IMR-90 (cell line): ENCODE measurements at regions not wholly inside any gene's neighbourhood (a gene's known extent, or its start where the extent isn't known, plus 50 kb on each side); places are given as distances from the start of the nearest gene placed in this dataset.

Experiments
- ATAC-seq: fragments of 200-7000 bp; cut with Tn5 transposase; 2 replicates; pipeline ENCODE4 v1.9.1; 2020; ENCODE audit warnings: low read depth, mild to moderate bottlenecking, moderate library complexity
- BruUV-seq: library from RNA; stranded (reverse); fragments of 400-500 nt; replicated peaks from 2 replicates; lab custom pipeline; 2021; lab: Mats Ljungman, UMichigan
- CTCF ChIA-PET: fragments of 300-600 bp; formaldehyde crosslinking; extraction: SDS; loops from one replicate; lab custom pipeline; 2021; ENCODE audit warnings: antibody characterized with exemption; lab: Yijun Ruan, JAX
- POLR2A ChIA-PET: fragments of 300-600 bp; sonication (Branson Sonifier 250); formaldehyde crosslinking; loops from one replicate; lab custom pipeline; 2022; ENCODE audit warnings: antibody characterized with exemption; ENCODE audit not compliant: unreplicated experiment; lab: Charles Lee
- DNase-seq: peaks from one replicate; pipeline ENCODE4 v3.0.0; 2013
- H2AFZ ChIP-seq: replicated peaks from 2 replicates; pipeline ENCODE3; 2013; ENCODE audit warnings: low read length, mild to moderate bottlenecking; ENCODE audit not compliant: poor library complexity
- H2AK5ac ChIP-seq: 2 replicates; pipeline ENCODE4 v1.6.1; 2013; ENCODE audit warnings: low read depth, low read length, inconsistent platforms
- H2AK9ac ChIP-seq: replicated peaks from 2 replicates; pipeline ENCODE3; 2013; ENCODE audit warnings: mild to moderate bottlenecking, low read depth, low read length, moderate library complexity; ENCODE audit not compliant: poor library complexity
- H2BK120ac ChIP-seq: 2 replicates; pipeline ENCODE4 v1.6.1; 2013; ENCODE audit warnings: low read depth, low read length, inconsistent platforms
- H2BK15ac ChIP-seq: 3 replicates; pipeline ENCODE4 v1.6.1; 2013; ENCODE audit warnings: low read depth, low read length, inconsistent platforms
- H2BK20ac ChIP-seq: 2 replicates; pipeline ENCODE4 v1.6.1; 2013; ENCODE audit warnings: low read depth, mild to moderate bottlenecking, inconsistent platforms, low read length, moderate library complexity
- H2BK5ac ChIP-seq: 2 replicates; pipeline ENCODE4 v1.6.1; 2013; ENCODE audit warnings: mild to moderate bottlenecking, low read depth, low read length, inconsistent platforms; ENCODE audit not compliant: poor library complexity, severe bottlenecking
- H3K14ac ChIP-seq: replicated peaks from 2 replicates; pipeline ENCODE4 v1.6.1; 2013; ENCODE audit warnings: low read depth, low read length, inconsistent platforms
- H3K18ac ChIP-seq: 2 replicates; pipeline ENCODE4 v1.6.1; 2013; ENCODE audit warnings: low read depth, low read length, control low read depth
- H3K23ac ChIP-seq: 2 replicates; pipeline ENCODE4 v1.6.1; 2013; ENCODE audit warnings: low read depth, low read length, inconsistent platforms
- H3K27ac ChIP-seq: 2 replicates; pipeline ENCODE4 v1.5.1; 2013; ENCODE audit warnings: mild to moderate bottlenecking, control low read depth, low read length; ENCODE audit not compliant: insufficient read depth
- H3K27me3 ChIP-seq: 2 replicates; pipeline ENCODE4 v1.6.1; 2013; ENCODE audit warnings: low read length; ENCODE audit not compliant: control insufficient read depth, insufficient read depth
- H3K36me3 ChIP-seq: 2 replicates; pipeline ENCODE4 v1.6.1; 2013; ENCODE audit warnings: low read length, mixed read lengths; ENCODE audit not compliant: control insufficient read depth, insufficient read depth
- H3K4ac ChIP-seq: 2 replicates; pipeline ENCODE4 v1.6.1; 2013; ENCODE audit warnings: low read depth, low read length, inconsistent platforms
- H3K4me1 ChIP-seq: 2 replicates; pipeline ENCODE4 v1.6.1; 2013; ENCODE audit warnings: low read length, mixed read lengths; ENCODE audit not compliant: control insufficient read depth, insufficient read depth
- H3K4me2 ChIP-seq: 2 replicates; pipeline ENCODE4 v1.6.1; 2013; ENCODE audit warnings: low read depth, mild to moderate bottlenecking, control low read depth, low read length, moderate library complexity
- H3K4me3 ChIP-seq: 2 replicates; pipeline ENCODE4 v1.5.1; 2013; ENCODE audit warnings: low read depth, mild to moderate bottlenecking, control low read depth, low read length, moderate library complexity; ENCODE audit not compliant: insufficient read depth
- H3K56ac ChIP-seq: 2 replicates; pipeline ENCODE4 v1.6.1; 2013; ENCODE audit warnings: low read length, inconsistent platforms; ENCODE audit not compliant: insufficient read depth; ENCODE audit errors: extremely low read depth
- H3K79me1 ChIP-seq, 2 experiments: 2 replicates each; pipeline ENCODE4 v1.6.1; 2013; ENCODE audit warnings: low read length in 2 of 2, inconsistent platforms in 1 of 2, low read depth in 1 of 2
- H3K9ac ChIP-seq: 2 replicates; pipeline ENCODE4 v1.6.1; 2013; ENCODE audit warnings: low read depth, low read length, control low read depth
- H3K9me1 ChIP-seq: 2 replicates; pipeline ENCODE4 v1.6.1; 2013; ENCODE audit warnings: low read length, inconsistent platforms; ENCODE audit not compliant: insufficient read depth
- H3K9me3 ChIP-seq: 2 replicates; pipeline ENCODE4 v1.6.1; 2013; ENCODE audit warnings: low read length; ENCODE audit not compliant: control insufficient read depth, insufficient read depth
- H4K20me1 ChIP-seq: 2 replicates; pipeline ENCODE4 v1.6.1; 2013; ENCODE audit warnings: low read length, inconsistent platforms; ENCODE audit not compliant: insufficient read depth
- H4K5ac ChIP-seq: 2 replicates; pipeline ENCODE4 v1.6.1; 2013; ENCODE audit warnings: mild to moderate bottlenecking, low read depth, low read length, control low read depth
- H4K8ac ChIP-seq, 2 experiments: 2 replicates each; pipeline ENCODE4 v1.6.1; 2013; ENCODE audit warnings: low read depth in 2 of 2, low read length in 2 of 2, control low read depth in 1 of 2, inconsistent platforms in 1 of 2
- H4K91ac ChIP-seq: 2 replicates; pipeline ENCODE4 v1.6.1; 2013; ENCODE audit warnings: low read depth, low read length, inconsistent platforms; ENCODE audit not compliant: insufficient read depth
- BHLHE40 ChIP-seq: fragments of 150-350 bp; IDR thresholded peaks from 2 replicates; pipeline ENCODE4 v1.6.1; 2016; ENCODE audit warnings: mild to moderate bottlenecking, low read depth, low read length
- CEBPB ChIP-seq: IDR thresholded peaks from 2 replicates; pipeline ENCODE4 v1.6.1; 2012; ENCODE audit warnings: low read depth, low read length, improper control_type of control experiment
- CHD1 ChIP-seq: IDR thresholded peaks from 2 replicates; pipeline ENCODE4 v1.6.1; 2012; ENCODE audit warnings: low read depth, low read length, improper control_type of control experiment
- CTCF ChIP-seq: conservative IDR thresholded peaks from 2 replicates; pipeline ENCODE4 v1.5.1; 2012; ENCODE audit warnings: mild to moderate bottlenecking, low read depth, low read length, improper control_type of control experiment
- FOS ChIP-seq: fragments of 150-350 bp; IDR thresholded peaks from 2 replicates; pipeline ENCODE4 v1.6.1; 2016; ENCODE audit warnings: low read depth, low read length
- MAFK ChIP-seq: IDR thresholded peaks from 2 replicates; pipeline ENCODE4 v1.6.1; 2012; ENCODE audit warnings: low read depth, low read length, improper control_type of control experiment
- MAZ ChIP-seq: IDR thresholded peaks from 2 replicates; pipeline ENCODE4 v1.6.1; 2012; ENCODE audit warnings: low read depth, mild to moderate bottlenecking, low read length, improper control_type of control experiment, moderate library complexity, borderline replicate concordance
- MXI1 ChIP-seq: IDR thresholded peaks from 2 replicates; pipeline ENCODE4 v1.6.1; 2012; ENCODE audit warnings: low read depth, mild to moderate bottlenecking, low read length, moderate library complexity, borderline replicate concordance
- NFE2L2 ChIP-seq: fragments of 150-350 bp; IDR thresholded peaks from 2 replicates; pipeline ENCODE4 v1.6.1; 2016; ENCODE audit warnings: low read depth, mild to moderate bottlenecking, low read length
- POLR2A ChIP-seq: IDR thresholded peaks from 2 replicates; pipeline ENCODE4 v1.6.1; 2012; ENCODE audit warnings: mild to moderate bottlenecking, low read depth, low read length
- RCOR1 ChIP-seq: IDR thresholded peaks from 2 replicates; pipeline ENCODE4 v1.6.1; 2012; ENCODE audit warnings: mild to moderate bottlenecking, low read length, improper control_type of control experiment; ENCODE audit not compliant: insufficient replicate concordance
- RFX5 ChIP-seq: IDR thresholded peaks from 2 replicates; pipeline ENCODE4 v1.8.0; 2012; ENCODE audit warnings: low read depth, mild to moderate bottlenecking, low read length, moderate library complexity
- SMC3 ChIP-seq: fragments of 150-350 bp; IDR thresholded peaks from 2 replicates; pipeline ENCODE4 v1.6.1; 2016; ENCODE audit warnings: low read depth, mild to moderate bottlenecking, antibody characterized with exemption, low read length, moderate library complexity
- USF2 ChIP-seq: fragments of 150-350 bp; IDR thresholded peaks from 2 replicates; pipeline ENCODE4 v1.6.1; 2017; ENCODE audit warnings: mild to moderate bottlenecking, antibody characterized with exemption, low read length, low read depth
- WGBS, 2 experiments: methylation state at CpG; one replicate each; pipeline versions ENCODE4 v1.1.5 to v1.1.7; 2013; ENCODE audit warnings: missing lambda C conversion rate in 2 of 2; ENCODE audit not compliant: insufficient read length in 1 of 2; ENCODE audit errors: extremely low coverage in 2 of 2; 5-methylcytosine and 5-hydroxymethylcytosine counted together
- dilution Hi-C: fragments of 300-500 bp; cut with HindIII; formaldehyde crosslinking; loops from one replicate; pipeline ENCODE4 v1.14.3; 2018; ENCODE audit warnings: low sequenced_read_pairs; ENCODE audit not compliant: unreplicated experiment
- in situ Hi-C: fragments of 300-500 bp; cut with MboI; formaldehyde crosslinking; loops from 3 replicates; pipeline ENCODE4 v1.14.3; 2019; ENCODE audit warnings: low sequenced_read_pairs, inconsistent platforms, mixed read lengths
- intact Hi-C: fragments of 100-400 bp; cut with micrococcal nuclease; formaldehyde crosslinking; loops from 2 replicates; pipeline ENCODE4 v1.10.0; 2022

GRCh38 chr2:121965661-121966060 is 210.2 kb downstream of the TSN start:
- Histone ChIP-seq H4K5ac (no peak overlapping the region), H2BK120ac (no peak overlapping the region), H2BK5ac (no peak overlapping the region), H3K56ac (no peak overlapping the region), H2BK20ac (no peak overlapping the region), H3K9me3 (no peaks in the 10 kb centered on the region), H3K79me1 (no peaks in the 10 kb centered on the region), H4K8ac (no peak overlapping the region), H3K4ac (no peak overlapping the region), H2AK5ac (no peak overlapping the region), H2BK15ac (no peak overlapping the region), H3K23ac (no peak overlapping the region), H3K4me2 (no peak overlapping the region), H3K36me3 (no peaks in the 10 kb centered on the region), H4K91ac (no peak overlapping the region), H2AFZ (no peak overlapping the region), H3K27me3 (no peaks in the 10 kb centered on the region), H2AK9ac (no peak overlapping the region), H3K4me1 (no peaks in the 10 kb centered on the region), H3K27ac (no peak overlapping the region), H3K14ac (no peak overlapping the region), H4K20me1 (no peaks in the 10 kb centered on the region), H3K4me3 (no peak overlapping the region), H3K18ac (no peak overlapping the region), H3K9ac (no peak overlapping the region), H3K9me1 (no peaks in the 10 kb centered on the region)
- no TSS peak for BruUV-seq
- dilution Hi-C loops = no loop called here
- in situ Hi-C loops = no loop called here
- WGBS, 2 experiments = 86% methylated on average over 3 of the region's 7 CpGs; no CpG with 5 or more reads in 1 of the 2 experiments
- ChIA-PET POLR2A (no interaction called here), CTCF (no interaction called here)
- no peak for ATAC-seq
- DNase-seq = no peak
- intact Hi-C loops = no loop called here
- no peak for TF ChIP-seq MXI1
- no peak for TF ChIP-seq POLR2A
- no peak for TF ChIP-seq CHD1
- TF ChIP-seq RFX5 = no peak
- TF ChIP-seq NFE2L2 = no peak
- TF ChIP-seq BHLHE40 = no peak
- no peak for TF ChIP-seq CTCF
- no peak for TF ChIP-seq CEBPB
- TF ChIP-seq MAZ = no peak
- TF ChIP-seq RCOR1 = no peak
- TF ChIP-seq SMC3 = no peak
- TF ChIP-seq USF2 = no peak
- no peak for TF ChIP-seq MAFK
- TF ChIP-seq FOS = no peak
